SH-SY5Y (cell line): ENCODE measurements at regions not wholly inside any gene's neighbourhood (a gene's known extent, or its start where the extent isn't known, plus 50 kb on each side); places are given as distances from the start of the nearest gene placed in this dataset.

Experiments used
- GATA2 ChIP-seq: IDR thresholded peaks from 2 replicates; pipeline ENCODE4 v1.6.1; 2011; ENCODE audit warnings: mild to moderate bottlenecking, low read depth, low read length
- GATA3 ChIP-seq: IDR thresholded peaks from 2 replicates; pipeline ENCODE4 v1.6.1; 2011; ENCODE audit warnings: low read depth, mild to moderate bottlenecking, low read length, moderate library complexity

- no peak for TF ChIP-seq GATA2
- TF ChIP-seq GATA3 = no peak
These were observed 239.0 kb upstream of the ZP4 start for GRCh38 chr1:238129677-238130076.
